HUES48 (cell line): ENCODE measurements at regions not wholly inside any gene's neighbourhood (a gene's known extent, or its start where the extent isn't known, plus 50 kb on each side); places are given as distances from the start of the nearest gene placed in this dataset.
"Not testable (repeated sequence)": the region's sequence is repeated elsewhere in the genome, so short reads cannot be mapped to it uniquely, and the experiment has no call there.

Source experiments
- H3K27ac ChIP-seq: one replicate; pipeline ENCODE4 v1.7.0; 2013; ENCODE audit warnings: low read depth, low read length, inconsistent platforms
- H3K27me3 ChIP-seq: 2 replicates; pipeline ENCODE4 v1.6.1; 2013; ENCODE audit warnings: mild to moderate bottlenecking, low read length; ENCODE audit not compliant: control insufficient read depth, insufficient read depth
- H3K36me3 ChIP-seq: 2 replicates; pipeline ENCODE4 v1.6.1; 2013; ENCODE audit warnings: low read length; ENCODE audit not compliant: control insufficient read depth, insufficient read depth
- H3K4me1 ChIP-seq: 2 replicates; pipeline ENCODE4 v1.6.1; 2013; ENCODE audit warnings: mild to moderate bottlenecking, low read length; ENCODE audit not compliant: control insufficient read depth, insufficient read depth
- H3K4me3 ChIP-seq: 2 replicates; pipeline ENCODE4 v1.5.1; 2013; ENCODE audit warnings: mild to moderate bottlenecking, low read depth, low read length
- H3K9ac ChIP-seq: 2 replicates; pipeline ENCODE4 v1.6.1; 2013; ENCODE audit warnings: mild to moderate bottlenecking, low read depth, low read length, moderate library complexity
- H3K9me3 ChIP-seq: 2 replicates; pipeline ENCODE4 v1.6.1; 2013; ENCODE audit warnings: low read length; ENCODE audit not compliant: control insufficient read depth, insufficient read depth

DNA sequence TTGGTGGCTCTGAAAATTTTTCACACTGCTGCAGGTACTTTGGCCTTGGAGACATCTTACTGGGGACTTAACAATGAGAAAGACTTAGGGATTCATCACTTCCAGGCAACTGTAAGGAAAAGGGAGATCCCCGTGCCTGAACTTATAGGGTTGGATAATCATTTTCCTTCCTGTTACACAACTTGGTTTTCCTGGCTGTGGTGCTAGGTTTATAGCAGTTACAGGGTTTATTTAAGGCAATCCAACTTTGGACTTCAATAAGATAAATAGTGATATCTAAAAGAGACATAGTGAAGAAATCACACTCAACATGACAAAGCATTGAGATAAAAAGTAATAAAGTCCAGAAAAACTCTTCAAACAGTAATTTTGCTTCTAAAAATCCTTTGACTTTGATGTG is 70.2 kb upstream of the RAPH1 start:
- Histone ChIP-seq H3K4me1 (peaks cover 2% of the 10 kb centered on the region), H3K9ac (no peak overlapping the region), H3K36me3 (no peaks in the 10 kb centered on the region), H3K27ac (no peak overlapping the region), H3K27me3 (no peaks in the 10 kb centered on the region), H3K4me3 (no peak overlapping the region), H3K9me3 (no peaks in the 10 kb centered on the region)

DNA sequence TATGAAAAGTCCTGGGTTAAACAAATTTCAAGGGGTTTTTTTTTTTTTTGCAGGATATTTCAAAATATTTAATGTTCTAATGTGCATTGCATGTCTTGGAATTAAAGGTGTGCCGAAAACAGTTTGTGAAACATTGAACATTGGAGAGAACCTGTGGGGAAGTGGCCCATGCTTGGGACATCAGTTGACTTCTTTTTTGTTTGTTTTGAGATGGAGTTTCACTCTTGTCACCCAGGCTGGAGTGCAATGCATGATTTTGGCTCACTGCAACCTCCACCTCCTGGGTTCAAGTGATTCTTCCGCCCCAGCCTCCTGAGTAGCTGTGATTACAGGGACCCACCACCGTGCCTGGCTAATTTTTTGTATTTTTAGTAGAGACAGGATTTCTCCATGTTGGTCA is 71.0 kb upstream of the RAPH1 start:
- H3K27me3 ChIP-seq: no peaks in the 10 kb centered on the region
- no peak overlapping the region for H3K9ac ChIP-seq
- no peaks in the 10 kb centered on the region for H3K36me3 ChIP-seq
- H3K4me1 ChIP-seq: no peaks in the 10 kb centered on the region
- H3K27ac ChIP-seq: no peak overlapping the region
- H3K9me3 ChIP-seq: no peaks in the 10 kb centered on the region
- H3K4me3 ChIP-seq: no peak overlapping the region

DNA sequence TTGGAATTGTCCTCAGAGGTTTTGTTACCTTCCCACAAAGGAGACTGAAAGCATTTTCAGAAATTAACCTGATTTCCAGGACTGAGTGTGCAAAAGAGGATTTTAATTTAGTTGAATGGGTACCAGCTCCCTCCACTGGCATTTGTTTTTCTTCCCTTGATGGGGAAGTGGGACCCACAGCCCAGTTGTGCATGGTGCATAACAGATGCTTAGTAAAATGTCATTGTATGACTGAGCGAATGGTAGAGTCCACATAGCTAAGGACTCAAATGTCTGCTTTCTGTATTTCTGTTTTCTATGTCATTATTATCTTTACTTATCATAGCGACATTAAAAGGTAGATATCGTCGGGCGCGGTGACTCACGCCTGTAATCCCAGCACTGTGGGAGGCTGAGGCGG is 75.5 kb upstream of the RAPH1 start:
- no peaks in the 10 kb centered on the region for H3K4me1 ChIP-seq

DNA sequence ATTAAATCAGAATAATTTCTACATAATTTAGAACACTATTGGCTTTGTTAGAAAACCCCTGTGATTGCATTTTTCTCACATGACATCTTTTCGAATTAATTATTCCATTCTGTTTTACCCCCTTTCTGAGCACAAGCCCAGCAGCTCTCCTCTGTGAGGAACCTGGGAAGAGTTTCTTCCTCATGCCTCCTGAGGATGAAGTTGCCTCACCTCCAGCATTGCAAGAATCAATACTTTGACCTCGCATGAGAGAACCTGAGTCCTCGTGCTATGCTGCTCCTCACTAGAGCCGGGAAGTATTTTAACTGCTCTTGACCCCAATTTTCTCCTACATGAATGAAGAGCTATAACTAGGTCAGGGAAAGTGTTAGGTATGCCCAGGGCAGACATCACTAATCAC is 77.1 kb upstream of the RAPH1 start:
- Histone ChIP-seq H3K4me3 (no peak overlapping the region), H3K9ac (no peak overlapping the region), H3K27me3 (no peaks in the 10 kb centered on the region), H3K27ac (no peak overlapping the region), H3K36me3 (no peaks in the 10 kb centered on the region), H3K9me3 (no peaks in the 10 kb centered on the region), H3K4me1 (no peaks in the 10 kb centered on the region)

More for the DNA sequence above, 75.5 kb upstream of the RAPH1 start:
- Histone ChIP-seq H3K27me3 (no peaks in the 10 kb centered on the region), H3K36me3 (no peaks in the 10 kb centered on the region), H3K9me3 (no peaks in the 10 kb centered on the region), H3K27ac (no peak overlapping the region), H3K4me3 (no peak overlapping the region), H3K9ac (no peak overlapping the region)

DNA sequence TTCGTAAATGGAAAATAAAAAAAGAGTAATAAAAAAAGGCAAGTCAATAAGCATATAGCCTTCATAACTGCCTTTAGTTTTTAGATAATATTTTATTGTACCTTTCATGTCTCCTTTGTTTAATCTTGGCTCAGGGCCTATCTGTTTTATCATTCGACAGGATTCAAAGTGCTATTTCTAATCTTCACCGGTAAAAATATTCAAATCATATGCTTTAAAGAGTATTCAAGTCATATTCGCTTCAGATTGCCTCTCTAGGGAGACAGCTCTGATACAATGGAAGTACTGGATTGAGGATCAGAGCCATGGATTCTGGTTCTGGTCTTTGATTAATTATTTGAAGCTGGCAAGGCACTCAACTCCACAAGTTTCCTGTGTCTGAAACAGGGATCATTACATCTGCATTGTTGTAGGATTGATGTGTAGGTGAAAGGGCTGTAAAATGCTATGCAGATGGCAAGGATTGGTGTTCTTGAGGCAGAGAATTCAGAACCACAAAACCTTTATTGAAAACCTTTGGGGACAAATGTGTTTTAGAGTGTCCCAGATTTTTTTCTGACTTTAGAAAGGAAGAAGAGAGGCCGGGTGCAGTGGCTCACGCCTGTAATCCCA is 84.3 kb upstream of the RAPH1 start:
- H3K9me3 ChIP-seq: no peaks in the 10 kb centered on the region
- no peak overlapping the region for H3K4me3 ChIP-seq
- no peak overlapping the region for H3K9ac ChIP-seq
- H3K36me3 ChIP-seq: no peaks in the 10 kb centered on the region
- H3K4me1 ChIP-seq: no peaks in the 10 kb centered on the region
- no peak overlapping the region for H3K27ac ChIP-seq
- H3K27me3 ChIP-seq: no peaks in the 10 kb centered on the region

DNA sequence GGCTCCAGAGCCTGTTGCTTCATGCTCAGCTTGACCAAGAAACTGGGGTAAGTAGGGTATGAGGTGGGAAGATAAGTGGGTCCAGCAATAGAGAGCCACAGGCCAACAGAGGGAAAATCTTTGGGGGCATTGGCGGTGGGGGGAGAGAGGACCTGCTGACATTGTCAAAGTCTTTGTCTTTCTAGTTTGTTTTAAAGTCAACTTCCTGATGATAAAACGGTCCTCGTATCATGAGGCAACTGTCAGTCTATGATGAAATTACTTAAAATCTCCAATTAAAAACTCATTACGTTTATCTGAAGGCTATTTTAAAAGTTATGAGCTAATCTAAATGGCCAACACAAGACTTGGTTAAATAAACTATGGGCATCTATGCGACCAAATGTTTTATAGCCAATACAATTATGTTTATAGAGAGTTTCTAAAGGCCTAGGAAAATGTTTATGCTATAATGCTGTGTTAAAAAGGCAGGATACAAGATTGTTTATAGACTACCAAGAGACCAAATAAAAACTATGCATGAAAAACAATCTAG is 84.4 kb upstream of the CD28 start:
- H3K9ac ChIP-seq: no peak overlapping the region
- no peaks in the 10 kb centered on the region for H3K36me3 ChIP-seq
- H3K4me1 ChIP-seq: no peaks in the 10 kb centered on the region
- H3K27ac ChIP-seq: no peak overlapping the region
- H3K9me3 ChIP-seq: no peaks in the 10 kb centered on the region
- H3K4me3 ChIP-seq: no peak overlapping the region
- no peaks in the 10 kb centered on the region for H3K27me3 ChIP-seq

DNA sequence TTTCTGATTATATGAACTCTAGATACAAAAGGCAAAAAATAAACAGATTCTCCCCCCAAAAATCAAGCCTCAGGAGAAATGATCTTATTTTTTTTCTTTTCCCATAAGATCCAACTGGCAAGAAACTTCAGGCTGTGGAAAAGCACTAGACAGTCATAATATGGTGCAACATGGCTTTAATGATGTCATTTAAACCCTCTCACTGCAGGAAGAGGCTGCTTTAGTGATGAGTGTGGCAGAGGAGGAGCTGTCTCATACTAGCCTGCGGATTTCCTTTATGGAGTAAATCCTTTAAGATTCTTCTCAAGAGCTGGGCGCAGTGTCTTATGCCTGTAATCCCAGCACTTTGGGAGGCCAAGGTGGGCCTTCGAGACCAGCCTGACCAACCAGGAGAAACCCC is 83.3 kb upstream of the CD28 start:
- H3K27ac ChIP-seq: no peak overlapping the region
- H3K4me3 ChIP-seq: no peak overlapping the region

DNA sequence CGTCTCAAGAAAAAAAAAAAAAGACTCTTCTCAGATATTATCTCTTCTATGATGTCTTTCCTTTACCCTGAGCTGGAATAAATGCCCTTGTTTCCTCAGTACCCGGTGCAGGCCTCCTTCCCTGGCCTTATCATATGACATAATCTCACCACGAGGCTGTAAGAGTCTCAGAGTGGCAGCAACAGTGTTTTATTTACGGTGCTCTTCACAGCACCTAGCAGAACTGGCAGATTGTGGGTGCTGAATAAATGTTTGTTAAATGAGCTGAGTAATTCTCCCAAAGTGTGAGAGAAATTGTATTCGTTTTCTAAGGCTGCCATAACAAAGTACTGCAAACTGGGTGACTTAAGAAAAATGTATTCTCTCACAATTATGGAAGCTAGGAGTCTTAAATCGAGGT is 82.8 kb upstream of the CD28 start:
- Histone ChIP-seq H3K4me3 (no peak overlapping the region), H3K27me3 (no peaks in the 10 kb centered on the region), H3K4me1 (no peaks in the 10 kb centered on the region), H3K27ac (no peak overlapping the region), H3K9ac (no peak overlapping the region), H3K9me3 (no peaks in the 10 kb centered on the region), H3K36me3 (no peaks in the 10 kb centered on the region)

More for the DNA sequence above, 83.3 kb upstream of the CD28 start:
- H3K9ac ChIP-seq: no peak overlapping the region
- H3K36me3 ChIP-seq: no peaks in the 10 kb centered on the region
- no peaks in the 10 kb centered on the region for H3K9me3 ChIP-seq
- H3K27me3 ChIP-seq: no peaks in the 10 kb centered on the region
- no peaks in the 10 kb centered on the region for H3K4me1 ChIP-seq

DNA sequence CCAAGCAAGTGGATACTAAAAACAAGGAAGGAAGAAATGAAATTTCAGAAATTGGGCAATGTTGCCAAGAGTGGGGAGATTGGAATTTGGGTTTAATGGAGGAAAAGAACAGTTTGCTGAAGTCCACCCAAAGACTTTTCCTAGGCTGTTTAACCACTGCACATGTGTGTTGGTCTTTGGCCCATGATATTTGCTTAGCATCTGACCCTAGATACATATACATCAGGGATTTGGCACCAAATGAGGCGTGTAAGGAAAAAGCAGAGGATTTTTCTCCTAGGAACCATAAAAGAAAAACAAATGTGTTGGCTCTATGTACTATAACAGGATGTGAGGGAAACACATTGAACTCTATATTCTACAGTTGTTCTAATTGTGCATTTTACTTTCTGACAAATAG is 80.7 kb upstream of the CD28 start:
- Histone ChIP-seq H3K27me3 (no peaks in the 10 kb centered on the region), H3K9ac (no peak overlapping the region), H3K9me3 (no peaks in the 10 kb centered on the region), H3K27ac (no peak overlapping the region), H3K4me3 (no peak overlapping the region), H3K4me1 (no peaks in the 10 kb centered on the region), H3K36me3 (no peaks in the 10 kb centered on the region)

DNA sequence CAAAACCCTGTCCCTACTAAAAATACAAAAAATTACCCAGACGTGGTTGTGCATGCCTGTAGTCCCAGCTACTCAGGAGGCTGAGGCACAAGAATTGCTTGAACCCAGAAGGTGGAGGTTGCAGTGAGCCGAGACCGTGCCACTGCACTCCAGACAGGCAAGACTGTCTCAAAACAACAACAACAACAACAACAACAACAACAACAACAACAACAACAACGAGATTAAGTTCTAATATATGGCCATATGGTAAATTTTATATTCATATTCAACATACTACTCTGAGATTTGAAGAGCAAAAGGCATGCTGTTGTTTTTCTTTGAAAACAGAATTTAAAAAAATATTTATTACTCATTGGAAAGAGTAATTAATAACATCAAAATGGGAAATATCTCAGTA is 80.2 kb upstream of the CD28 start:
- not testable (repeated sequence) for H3K9ac ChIP-seq, H3K4me1 ChIP-seq, H3K27ac ChIP-seq, H3K4me3 ChIP-seq, H3K9me3 ChIP-seq, H3K36me3 ChIP-seq, H3K27me3 ChIP-seq

DNA sequence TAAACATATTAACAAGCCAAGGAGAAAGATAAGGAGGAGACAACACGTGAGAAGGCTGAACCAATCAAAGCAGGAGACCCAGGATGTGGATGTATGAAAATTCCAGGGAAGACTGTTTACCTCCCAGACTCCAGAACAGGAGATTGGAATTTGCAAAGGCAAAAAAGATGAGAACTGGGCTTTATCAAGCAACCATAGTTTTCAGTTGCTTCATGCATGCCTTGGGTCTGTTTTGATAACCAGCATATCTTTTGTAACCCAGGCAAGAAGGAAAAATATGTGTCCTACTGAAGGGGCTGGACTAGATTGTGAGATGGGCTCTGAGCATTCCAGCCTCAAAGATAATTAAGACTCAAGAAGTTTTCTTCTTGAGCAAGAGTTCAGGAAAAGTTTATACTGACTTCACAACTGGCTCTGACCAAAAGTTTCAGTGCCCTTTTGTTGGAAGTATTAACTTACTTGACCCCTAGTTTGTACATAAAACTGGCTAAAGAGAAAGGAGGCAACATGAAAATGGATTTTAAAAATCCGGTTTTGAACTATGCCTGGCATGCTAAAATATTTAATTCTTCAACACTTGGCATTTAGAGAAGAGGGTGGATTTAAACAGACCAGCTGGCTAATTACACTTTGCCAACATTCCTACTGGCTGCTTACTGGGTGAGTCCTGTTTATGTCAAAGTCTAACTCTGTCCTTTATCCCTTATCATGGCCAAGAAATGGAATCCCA is 79.3 kb upstream of the CD28 start:
- no peaks in the 10 kb centered on the region for H3K27me3 ChIP-seq
- H3K9ac ChIP-seq: no peak overlapping the region
- H3K4me1 ChIP-seq: no peaks in the 10 kb centered on the region
- H3K4me3 ChIP-seq: no peak overlapping the region
- H3K9me3 ChIP-seq: no peaks in the 10 kb centered on the region
- H3K36me3 ChIP-seq: no peaks in the 10 kb centered on the region
- H3K27ac ChIP-seq: no peak overlapping the region
